Transverse colon (tissue), 4 donors: ENCODE measurements at regions not wholly inside any gene's neighbourhood (a gene's known extent, or its start where the extent isn't known, plus 50 kb on each side); places are given as distances from the start of the nearest gene placed in this dataset.

Experiments used
- CTCF ChIP-seq, 5 experiments: fragments of 200-600 bp in 3 of 5; fragments of 450-650 bp in 2 of 5; sonication (generic) in 3 of 5; IDR thresholded peaks; 1 replicate in 2 of 5; 2 replicates in 3 of 5; pipeline ENCODE4 v1.5.1; 2016 to 2017; ENCODE audit warnings: antibody characterized with exemption in 5 of 5, inconsistent platforms in 3 of 5, mild to moderate bottlenecking in 2 of 5, moderate library complexity in 1 of 5
- POLR2A ChIP-seq: fragments of 450-650 bp; IDR thresholded peaks from one replicate; pipeline ENCODE4 v1.6.1; 2016; ENCODE audit warnings: antibody characterized with exemption, mild to moderate bottlenecking, moderate library complexity
- POLR2AphosphoS5 ChIP-seq, 3 donors: sonication (generic); formaldehyde crosslinking; IDR thresholded peaks; one replicate each; pipeline ENCODE4 v1.6.1; 2016; ENCODE audit warnings: antibody characterized with exemption in 3 of 3

- no peak for TF ChIP-seq CTCF (IDR thresholded peaks at IDR 0.05)
- TF ChIP-seq POLR2A: no peak
- TF ChIP-seq POLR2AphosphoS5 (IDR thresholded peaks at IDR 0.05): no peak
Observed at GRCh38 chr3:170751083-170751898, 118.7 kb downstream of the RPL22L1 start.
